ENCODE measurements at regions not wholly inside any gene's neighbourhood (a gene's known extent, or its start where the extent isn't known, plus 50 kb on each side); places are given as distances from the start of the nearest gene placed in this dataset.

DNA sequence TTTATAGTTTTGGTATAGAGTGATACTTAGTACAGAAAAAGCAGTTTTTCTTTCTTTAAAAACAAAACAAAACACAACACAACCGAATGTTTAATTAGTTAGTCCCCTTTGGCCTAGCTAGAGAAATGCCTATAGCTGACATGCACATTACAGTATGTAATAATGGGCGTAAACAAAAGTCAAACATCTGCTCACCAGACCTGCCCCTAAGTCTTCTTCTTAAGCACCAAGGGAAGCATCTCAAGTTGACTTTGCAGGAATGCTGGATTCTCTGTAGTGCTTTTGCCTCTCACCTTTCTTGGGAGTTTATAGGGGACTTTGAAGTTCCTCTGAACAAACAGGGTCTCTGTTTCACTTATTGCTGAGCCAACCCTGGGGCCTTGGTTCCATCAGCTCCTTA, 143.7 kb downstream of the TM2D1 start:
- TF ChIP-seq, protein P1, sequence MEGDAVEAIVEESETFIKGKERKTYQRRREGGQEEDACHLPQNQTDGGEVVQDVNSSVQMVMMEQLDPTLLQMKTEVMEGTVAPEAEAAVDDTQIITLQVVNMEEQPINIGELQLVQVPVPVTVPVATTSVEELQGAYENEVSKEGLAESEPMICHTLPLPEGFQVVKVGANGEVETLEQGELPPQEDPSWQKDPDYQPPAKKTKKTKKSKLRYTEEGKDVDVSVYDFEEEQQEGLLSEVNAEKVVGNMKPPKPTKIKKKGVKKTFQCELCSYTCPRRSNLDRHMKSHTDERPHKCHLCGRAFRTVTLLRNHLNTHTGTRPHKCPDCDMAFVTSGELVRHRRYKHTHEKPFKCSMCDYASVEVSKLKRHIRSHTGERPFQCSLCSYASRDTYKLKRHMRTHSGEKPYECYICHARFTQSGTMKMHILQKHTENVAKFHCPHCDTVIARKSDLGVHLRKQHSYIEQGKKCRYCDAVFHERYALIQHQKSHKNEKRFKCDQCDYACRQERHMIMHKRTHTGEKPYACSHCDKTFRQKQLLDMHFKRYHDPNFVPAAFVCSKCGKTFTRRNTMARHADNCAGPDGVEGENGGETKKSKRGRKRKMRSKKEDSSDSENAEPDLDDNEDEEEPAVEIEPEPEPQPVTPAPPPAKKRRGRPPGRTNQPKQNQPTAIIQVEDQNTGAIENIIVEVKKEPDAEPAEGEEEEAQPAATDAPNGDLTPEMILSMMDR (conservative IDR thresholded peaks at IDR 0.05), result no peak
- H3K4me1 ChIP-seq (ENCODE audit: control insufficient read depth, insufficient read depth, low read length), result no peaks in the 10 kb centered on the region
- WGBS, 2 experiments (ENCODE audit: insufficient coverage in 1 of 2, insufficient read length in 1 of 2), result 96 to 100% methylated on average over 2 of the region's 2 CpGs
- H3K4me1 Mint-ChIP-seq, result no peaks in the 10 kb centered on the region
- no peak overlapping the region for H3K4me3 Mint-ChIP-seq
- no peaks in the 10 kb centered on the region for H3K27me3 ChIP-seq (ENCODE audit: control insufficient read depth, insufficient read depth, low read length, poor library complexity, severe bottlenecking)
- H3K9ac ChIP-seq (ENCODE audit: extremely low read depth, low read length, poor library complexity, severe bottlenecking), result no peak overlapping the region
- peaks cover 6% of the 10 kb centered on the region for H3K9me3 Mint-ChIP-seq
- H3K27ac ChIP-seq (ENCODE audit: low read depth, low read length), result no peak overlapping the region
- no peaks in the 10 kb centered on the region for H3K36me3 Mint-ChIP-seq (ENCODE audit: low read depth)
- no peak overlapping the region for H3K27ac Mint-ChIP-seq
- H3K4me3 ChIP-seq (ENCODE audit: low read length), result no peak overlapping the region
- H3K9me3 ChIP-seq (ENCODE audit: control insufficient read depth, low read length), result no peaks in the 10 kb centered on the region
- H3K36me3 ChIP-seq (ENCODE audit: control insufficient read depth, insufficient read depth, low read length), result no peaks in the 10 kb centered on the region
- no peak for DNase-seq
- H3K27me3 Mint-ChIP-seq (ENCODE audit: insufficient read depth), result peaks cover 2% of the 10 kb centered on the region

DNA sequence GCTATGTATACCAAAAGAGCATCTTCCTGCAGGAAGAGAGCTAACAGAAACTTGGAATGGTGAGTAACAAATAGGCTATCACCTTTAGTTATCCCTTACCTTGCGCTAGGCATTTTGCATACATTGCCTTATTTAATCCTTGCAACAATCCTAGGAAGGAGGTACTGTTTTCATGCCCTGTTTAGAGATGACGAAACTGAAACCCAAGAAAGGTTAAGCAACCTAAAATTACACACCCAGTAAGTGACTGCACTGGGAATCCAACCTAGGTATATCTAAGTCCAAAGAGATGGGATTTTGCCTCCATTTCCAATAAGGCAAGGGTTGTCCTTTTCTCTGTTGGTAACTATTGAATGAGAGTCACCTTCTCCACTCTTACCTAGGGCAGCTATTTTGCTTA, 144.5 kb downstream of the TM2D1 start:
- H3K9me3 Mint-ChIP-seq, result peaks cover 6% of the 10 kb centered on the region
- Histone ChIP-seq H3K9me3 (ENCODE audit: control insufficient read depth, low read length) (no peaks in the 10 kb centered on the region), H3K27ac (ENCODE audit: low read depth, low read length) (no peak overlapping the region), H3K9ac (ENCODE audit: extremely low read depth, low read length, poor library complexity, severe bottlenecking) (no peak overlapping the region), H3K36me3 (ENCODE audit: control insufficient read depth, insufficient read depth, low read length) (no peaks in the 10 kb centered on the region), H3K27me3 (ENCODE audit: control insufficient read depth, insufficient read depth, low read length, poor library complexity, severe bottlenecking) (no peaks in the 10 kb centered on the region), H3K4me1 (ENCODE audit: control insufficient read depth, insufficient read depth, low read length) (no peaks in the 10 kb centered on the region), H3K4me3 (ENCODE audit: low read length) (no peak overlapping the region)
- H3K36me3 Mint-ChIP-seq (ENCODE audit: low read depth), result no peaks in the 10 kb centered on the region
- TF ChIP-seq, protein P1 (conservative IDR thresholded peaks at IDR 0.05), result no peak
- H3K4me3 Mint-ChIP-seq, result no peak overlapping the region
- no peak for DNase-seq
- H3K27me3 Mint-ChIP-seq (ENCODE audit: insufficient read depth), result peaks cover 4% of the 10 kb centered on the region
- no peak overlapping the region for H3K27ac Mint-ChIP-seq
- WGBS, 2 experiments (ENCODE audit: insufficient coverage in 1 of 2, insufficient read length in 1 of 2), result 92 to 100% methylated on average over 2 of the region's 2 CpGs
- no peaks in the 10 kb centered on the region for H3K4me1 Mint-ChIP-seq

DNA sequence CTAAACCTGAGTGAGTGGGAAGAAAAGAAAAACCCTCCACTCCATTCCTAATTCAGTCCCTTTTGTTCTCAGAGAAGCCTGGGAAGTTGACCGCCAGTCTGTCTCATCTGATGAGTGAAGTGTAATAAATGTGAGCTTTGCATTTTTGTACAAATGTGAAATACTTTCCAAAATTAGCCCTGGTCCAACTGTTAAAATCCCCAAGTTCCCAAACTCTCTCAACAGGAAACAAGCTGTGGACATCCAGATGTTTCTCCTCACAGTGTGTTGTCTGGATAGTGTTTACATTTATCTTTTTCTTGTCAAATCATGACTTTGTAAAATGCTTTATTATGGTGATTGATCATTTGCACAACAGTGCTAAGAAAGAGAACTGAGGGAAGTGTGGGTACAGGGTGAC, 145.1 kb downstream of the TM2D1 start:
- no CpG with 5 or more reads among the region's 1 CpG for WGBS, 2 experiments (ENCODE audit: insufficient coverage in 1 of 2, insufficient read length in 1 of 2)
- Mint-ChIP-seq H3K27ac (no peak overlapping the region), H3K9me3 (peaks cover 9% of the 10 kb centered on the region), H3K36me3 (ENCODE audit: low read depth) (no peaks in the 10 kb centered on the region), H3K4me3 (no peak overlapping the region), H3K4me1 (no peaks in the 10 kb centered on the region), H3K27me3 (ENCODE audit: insufficient read depth) (peaks cover 7% of the 10 kb centered on the region)
- Histone ChIP-seq H3K27me3 (ENCODE audit: control insufficient read depth, insufficient read depth, low read length, poor library complexity, severe bottlenecking) (no peaks in the 10 kb centered on the region), H3K4me1 (ENCODE audit: control insufficient read depth, insufficient read depth, low read length) (no peaks in the 10 kb centered on the region), H3K4me3 (ENCODE audit: low read length) (no peak overlapping the region), H3K27ac (ENCODE audit: low read depth, low read length) (no peak overlapping the region), H3K9me3 (ENCODE audit: control insufficient read depth, low read length) (no peaks in the 10 kb centered on the region), H3K9ac (ENCODE audit: extremely low read depth, low read length, poor library complexity, severe bottlenecking) (no peak overlapping the region), H3K36me3 (ENCODE audit: control insufficient read depth, insufficient read depth, low read length) (no peaks in the 10 kb centered on the region)
- no peak for DNase-seq
- TF ChIP-seq, protein P1 (conservative IDR thresholded peaks at IDR 0.05), result no peak

Data from endodermal cell (in vitro differentiated cells).